OCI-LY3 (cell line): ENCODE measurements at regions not wholly inside any gene's neighbourhood (a gene's known extent, or its start where the extent isn't known, plus 50 kb on each side); places are given as distances from the start of the nearest gene placed in this dataset.

Experiments
- H2AFZ ChIP-seq: fragments of 200-600, 300-600 bp; shearing (Covaris generic); 2 replicates; pipeline ENCODE4 v1.6.0; 2014; ENCODE audit warnings: antibody characterized with exemption, low read depth, low read length
- H3K27ac ChIP-seq: fragments of 200-600, 300-600 bp; sonication (generic); 2 replicates; pipeline ENCODE4 v1.5.1; 2014; ENCODE audit warnings: mild to moderate bottlenecking, low read length, moderate library complexity, mixed read lengths
- H3K27me3 ChIP-seq: fragments of 200-600, 300-600 bp; sonication (generic); 2 replicates; pipeline ENCODE4 v1.6.1; 2014; ENCODE audit warnings: low read depth, low read length, mixed read lengths
- H3K36me3 ChIP-seq: fragments of 200-600, 300-600 bp; sonication (generic); replicated peaks from 2 replicates; pipeline ENCODE3; 2014; ENCODE audit warnings: low read depth, low read length, mixed read lengths
- H3K4me1 ChIP-seq: fragments of 300-600, 200-600 bp; sonication (generic); 2 replicates; pipeline ENCODE4 v1.6.1; 2014; ENCODE audit warnings: low read length, mixed read lengths
- H3K4me2 ChIP-seq: fragments of 200-600, 300-600 bp; sonication (generic); 2 replicates; pipeline ENCODE4 v1.6.1; 2014; ENCODE audit warnings: low read length, mixed read lengths
- H3K4me3 ChIP-seq: fragments of 300-600, 200-600 bp; sonication (generic); 2 replicates; pipeline ENCODE4 v1.5.1; 2014; ENCODE audit warnings: antibody characterized with exemption, mild to moderate bottlenecking, low read length, moderate library complexity
- H3K79me2 ChIP-seq: fragments of 300-600, 200-600 bp; shearing (Covaris generic); 2 replicates; pipeline ENCODE4 v1.6.1; 2014; ENCODE audit warnings: mild to moderate bottlenecking, low read length, mixed read lengths
- H3K9ac ChIP-seq: fragments of 300-600, 200-600 bp; shearing (Covaris generic); 2 replicates; pipeline ENCODE4 v1.6.0; 2014; ENCODE audit warnings: mild to moderate bottlenecking, low read length, moderate library complexity
- H3K9me3 ChIP-seq: fragments of 200-600, 300-600 bp; shearing (Covaris generic); 2 replicates; pipeline ENCODE4 v1.6.1; 2014; ENCODE audit warnings: low read length, mixed read lengths; ENCODE audit not compliant: insufficient read depth
- H4K20me1 ChIP-seq: fragments of 200-600, 300-600 bp; sonication (generic); 2 replicates; pipeline ENCODE4 v1.6.1; 2016; ENCODE audit warnings: low read length, mixed read lengths; ENCODE audit not compliant: insufficient read depth
- EZH2phosphoT487 ChIP-seq: fragments of 200-600 bp; shearing (Covaris generic); IDR thresholded peaks from 2 replicates; pipeline ENCODE4 v1.6.1; 2018; ENCODE audit warnings: antibody characterized with exemption, mixed run types, low read depth
- TF ChIP-seq, protein P1 (sequence below): fragments of 200-600, 300-600 bp; sonication (generic); IDR thresholded peaks from 2 replicates; pipeline ENCODE4 v1.5.1; 2014; ENCODE audit warnings: antibody characterized with exemption, low read length, low read depth

DNA sequence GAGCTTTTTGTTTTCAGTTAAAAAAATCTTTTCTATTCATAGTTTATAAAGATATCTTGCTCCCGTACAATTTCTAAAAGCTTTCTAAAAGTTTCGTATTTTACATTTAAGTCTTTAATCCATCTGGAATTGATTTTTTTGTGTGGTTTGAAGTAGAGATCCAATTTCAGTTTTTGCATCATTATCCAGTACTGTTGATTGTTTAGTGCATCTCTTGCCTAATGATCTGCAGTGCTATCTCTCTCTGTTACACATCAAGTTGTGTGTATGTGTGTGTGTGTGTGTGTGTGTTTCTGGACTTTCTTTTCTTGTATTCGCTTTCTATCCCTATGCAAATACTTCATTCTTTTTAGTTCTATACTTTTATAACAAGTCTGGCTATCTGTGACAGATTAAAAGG, 605.8 kb upstream of the DPPA4 start:
- Histone ChIP-seq H3K4me3 (no peak overlapping the region), H3K9me3 (no peaks in the 10 kb centered on the region), H4K20me1 (no peaks in the 10 kb centered on the region), H3K27ac (no peak overlapping the region), H3K36me3 (no peaks in the 10 kb centered on the region), H3K9ac (no peak overlapping the region), H2AFZ (no peak overlapping the region), H3K4me1 (no peaks in the 10 kb centered on the region), H3K27me3 (no peaks in the 10 kb centered on the region), H3K4me2 (no peak overlapping the region), H3K79me2 (no peaks in the 10 kb centered on the region)
- no peak for TF ChIP-seq EZH2phosphoT487
- TF ChIP-seq, protein P1, sequence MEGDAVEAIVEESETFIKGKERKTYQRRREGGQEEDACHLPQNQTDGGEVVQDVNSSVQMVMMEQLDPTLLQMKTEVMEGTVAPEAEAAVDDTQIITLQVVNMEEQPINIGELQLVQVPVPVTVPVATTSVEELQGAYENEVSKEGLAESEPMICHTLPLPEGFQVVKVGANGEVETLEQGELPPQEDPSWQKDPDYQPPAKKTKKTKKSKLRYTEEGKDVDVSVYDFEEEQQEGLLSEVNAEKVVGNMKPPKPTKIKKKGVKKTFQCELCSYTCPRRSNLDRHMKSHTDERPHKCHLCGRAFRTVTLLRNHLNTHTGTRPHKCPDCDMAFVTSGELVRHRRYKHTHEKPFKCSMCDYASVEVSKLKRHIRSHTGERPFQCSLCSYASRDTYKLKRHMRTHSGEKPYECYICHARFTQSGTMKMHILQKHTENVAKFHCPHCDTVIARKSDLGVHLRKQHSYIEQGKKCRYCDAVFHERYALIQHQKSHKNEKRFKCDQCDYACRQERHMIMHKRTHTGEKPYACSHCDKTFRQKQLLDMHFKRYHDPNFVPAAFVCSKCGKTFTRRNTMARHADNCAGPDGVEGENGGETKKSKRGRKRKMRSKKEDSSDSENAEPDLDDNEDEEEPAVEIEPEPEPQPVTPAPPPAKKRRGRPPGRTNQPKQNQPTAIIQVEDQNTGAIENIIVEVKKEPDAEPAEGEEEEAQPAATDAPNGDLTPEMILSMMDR = no peak

DNA sequence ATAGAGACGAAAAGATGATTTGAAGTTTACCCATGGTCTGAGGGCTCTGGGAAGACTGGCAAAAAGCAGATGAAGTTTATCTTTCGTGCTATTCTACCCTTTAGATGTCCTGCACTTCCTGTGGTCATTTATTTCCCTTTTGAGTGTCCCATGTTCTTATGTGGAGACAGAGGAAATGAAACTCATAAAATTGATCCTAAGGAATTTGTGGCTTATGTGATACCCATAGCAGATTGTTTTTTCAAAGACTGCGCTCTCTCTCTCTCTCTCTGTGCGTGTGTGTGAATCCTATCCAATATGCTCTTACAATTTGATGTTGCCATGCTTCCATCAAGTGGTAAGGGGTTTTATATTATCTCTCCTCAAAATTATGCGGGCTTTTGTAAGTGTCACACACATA, 607.5 kb upstream of the DPPA4 start:
- no peaks in the 10 kb centered on the region for H3K79me2 ChIP-seq
- H2AFZ ChIP-seq = no peak overlapping the region
- H3K36me3 ChIP-seq = no peaks in the 10 kb centered on the region
- H3K27me3 ChIP-seq = no peaks in the 10 kb centered on the region
- TF ChIP-seq, protein P1 = no peak
- no peak for TF ChIP-seq EZH2phosphoT487
- H3K4me1 ChIP-seq = no peaks in the 10 kb centered on the region
- no peak overlapping the region for H3K4me3 ChIP-seq
- no peaks in the 10 kb centered on the region for H4K20me1 ChIP-seq
- H3K9me3 ChIP-seq = no peaks in the 10 kb centered on the region
- H3K4me2 ChIP-seq = no peak overlapping the region
- H3K9ac ChIP-seq = no peak overlapping the region
- H3K27ac ChIP-seq = no peak overlapping the region

DNA sequence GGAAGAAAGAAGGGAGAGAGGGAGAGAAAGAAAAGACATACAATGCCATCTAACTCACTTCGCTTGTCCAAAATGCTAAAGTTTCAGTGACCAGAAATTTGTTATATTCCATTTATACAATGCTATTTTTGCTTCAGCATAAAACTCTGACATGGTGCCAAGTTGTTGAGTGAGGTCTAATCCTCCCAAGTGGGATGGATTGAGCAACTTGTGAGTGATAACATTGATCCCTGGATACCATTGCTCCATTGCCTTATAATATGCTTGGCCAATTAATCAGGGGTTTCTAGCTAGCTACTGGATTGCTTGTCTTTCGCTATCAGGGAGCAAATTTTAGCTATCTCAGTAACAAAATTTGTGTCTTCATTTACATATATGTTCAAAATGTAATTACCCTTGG, 615.6 kb upstream of the DPPA4 start:
- H3K36me3 ChIP-seq = no peaks in the 10 kb centered on the region
- no peak overlapping the region for H3K4me3 ChIP-seq
- no peaks in the 10 kb centered on the region for H3K27me3 ChIP-seq
- H3K79me2 ChIP-seq = no peaks in the 10 kb centered on the region
- H3K4me1 ChIP-seq = no peaks in the 10 kb centered on the region
- no peaks in the 10 kb centered on the region for H4K20me1 ChIP-seq
- H3K4me2 ChIP-seq = no peak overlapping the region
- no peaks in the 10 kb centered on the region for H3K9me3 ChIP-seq
- no peak for TF ChIP-seq EZH2phosphoT487
- TF ChIP-seq, protein P1 = no peak
- H2AFZ ChIP-seq = no peak overlapping the region
- no peak overlapping the region for H3K9ac ChIP-seq
- no peak overlapping the region for H3K27ac ChIP-seq

DNA sequence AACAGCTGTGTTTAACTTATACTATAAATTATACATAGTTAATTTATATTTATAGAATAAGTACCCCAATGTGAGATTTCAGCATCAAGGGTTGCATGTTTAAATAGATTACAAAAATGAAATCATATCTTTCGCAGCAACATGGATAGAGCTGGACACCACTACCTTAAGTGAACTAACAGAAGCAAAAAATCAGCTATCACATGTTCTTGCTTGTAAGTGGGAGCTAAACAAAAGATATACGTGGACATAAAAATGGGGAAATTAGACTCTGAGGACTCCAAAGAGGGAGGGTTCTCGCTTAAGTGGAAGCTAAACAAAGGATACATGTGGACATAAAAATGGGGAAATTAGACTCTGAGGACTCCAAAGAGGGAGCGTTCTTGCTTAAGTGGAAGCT, 626.5 kb upstream of the DPPA4 start:
- no peak overlapping the region for H2AFZ ChIP-seq
- H3K27ac ChIP-seq = no peak overlapping the region
- TF ChIP-seq, protein P1 = no peak
- TF ChIP-seq EZH2phosphoT487 = no peak
- no peaks in the 10 kb centered on the region for H3K36me3 ChIP-seq
- no peaks in the 10 kb centered on the region for H4K20me1 ChIP-seq
- no peaks in the 10 kb centered on the region for H3K79me2 ChIP-seq
- H3K4me1 ChIP-seq = no peaks in the 10 kb centered on the region
- H3K9ac ChIP-seq = no peak overlapping the region
- H3K4me2 ChIP-seq = no peak overlapping the region
- H3K9me3 ChIP-seq = no peaks in the 10 kb centered on the region
- H3K27me3 ChIP-seq = no peaks in the 10 kb centered on the region
- no peak overlapping the region for H3K4me3 ChIP-seq
